Lung (tissue), 11 donors: ENCODE measurements at regions not wholly inside any gene's neighbourhood (a gene's known extent, or its start where the extent isn't known, plus 50 kb on each side); places are given as distances from the start of the nearest gene placed in this dataset.

Source experiments
- ATAC-seq: fragments of 200-7000 bp; cut with Tn5 transposase; one replicate; pipeline ENCODE4 v1.9.1; 2020; ENCODE audit warnings: moderate number of reproducible peaks; ENCODE audit not compliant: insufficient read depth, low FRiP score
- DNase-seq, 3 donors: peaks; one replicate each; pipeline ENCODE4 v3.0.0-alpha.2; 2013 to 2017
- H3K27ac ChIP-seq, 2 donors: one replicate each; pipeline ENCODE4 v1.5.1; 2013; ENCODE audit warnings: mild to moderate bottlenecking in 2 of 2, moderate library complexity in 2 of 2, control low read depth in 1 of 2, inconsistent platforms in 1 of 2, low read depth in 1 of 2, low read length in 1 of 2
- H3K27me3 ChIP-seq, 3 donors: one replicate each; pipeline ENCODE4 v1.5.1; 2013; ENCODE audit warnings: low read length in 2 of 3; ENCODE audit not compliant: control insufficient read depth in 3 of 3, insufficient read depth in 3 of 3
- H3K36me3 ChIP-seq, 4 donors: one replicate each; pipeline ENCODE4 v1.5.1; 2013; ENCODE audit warnings: low read length in 4 of 4, mild to moderate bottlenecking in 1 of 4, moderate library complexity in 1 of 4; ENCODE audit not compliant: control insufficient read depth in 4 of 4, insufficient read depth in 4 of 4
- H3K4me1 ChIP-seq, 5 donors: one replicate each; pipeline ENCODE4 v1.5.1; 2013; ENCODE audit warnings: low read length in 5 of 5, mild to moderate bottlenecking in 2 of 5, moderate library complexity in 1 of 5; ENCODE audit not compliant: control insufficient read depth in 5 of 5, insufficient read depth in 5 of 5
- H3K4me3 ChIP-seq: one replicate; pipeline ENCODE4 v1.5.1; 2013; ENCODE audit warnings: mild to moderate bottlenecking, control low read depth, moderate library complexity
- H3K9ac ChIP-seq, 2 donors: one replicate each; pipeline ENCODE4 v1.5.1; 2013; ENCODE audit warnings: low read length in 2 of 2, control low read depth in 1 of 2; ENCODE audit not compliant: insufficient read depth in 1 of 2
- H3K9me3 ChIP-seq, 4 donors: one replicate each; pipeline ENCODE4 v1.5.1; 2013; ENCODE audit warnings: low read length in 3 of 4, mild to moderate bottlenecking in 1 of 4, moderate library complexity in 1 of 4; ENCODE audit not compliant: control insufficient read depth in 4 of 4, insufficient read depth in 3 of 4
- TF ChIP-seq, protein P1 (sequence below): IDR thresholded peaks from 2 replicates; pipeline ENCODE4 v1.5.1; 2012; ENCODE audit warnings: mild to moderate bottlenecking; ENCODE audit errors: control extremely low read depth, extremely low read depth
- donor health status: control.
- donor health status: control.
- donor health status: Bipolar disorder and iron deficiency.
- donor health status: healthy.
- donor health status: DM: yes; HTN: yes; CAD: no.

DNA sequence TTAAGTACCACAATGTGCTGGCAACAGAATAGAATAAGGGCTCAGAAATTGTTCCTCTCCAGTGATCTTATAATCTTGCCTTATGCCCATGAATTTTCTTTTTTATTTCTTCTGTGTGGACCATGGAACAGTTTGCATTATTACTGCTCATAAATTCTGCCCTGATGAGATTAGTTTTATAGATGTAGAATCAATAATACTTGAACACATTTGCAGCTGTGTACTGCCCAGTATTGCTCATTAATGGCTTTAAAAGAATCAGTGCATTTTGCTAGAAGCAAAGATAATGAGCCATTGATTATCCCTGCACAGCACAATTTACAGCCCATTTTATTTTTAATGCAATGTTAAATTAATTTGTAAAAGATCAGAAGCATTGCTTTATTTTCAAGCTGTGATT is 172.3 kb upstream of the STXBP6 start:
- Histone ChIP-seq H3K4me3 (no peak overlapping the region), H3K27me3 (no peaks in the 10 kb centered on the region), H3K27ac (no peak overlapping the region), H3K9me3 (no peaks in the 10 kb centered on the region), H3K9ac (no peak overlapping the region), H3K4me1 (no peaks in the 10 kb centered on the region), H3K36me3 (no peaks in the 10 kb centered on the region)
- TF ChIP-seq, protein P1, sequence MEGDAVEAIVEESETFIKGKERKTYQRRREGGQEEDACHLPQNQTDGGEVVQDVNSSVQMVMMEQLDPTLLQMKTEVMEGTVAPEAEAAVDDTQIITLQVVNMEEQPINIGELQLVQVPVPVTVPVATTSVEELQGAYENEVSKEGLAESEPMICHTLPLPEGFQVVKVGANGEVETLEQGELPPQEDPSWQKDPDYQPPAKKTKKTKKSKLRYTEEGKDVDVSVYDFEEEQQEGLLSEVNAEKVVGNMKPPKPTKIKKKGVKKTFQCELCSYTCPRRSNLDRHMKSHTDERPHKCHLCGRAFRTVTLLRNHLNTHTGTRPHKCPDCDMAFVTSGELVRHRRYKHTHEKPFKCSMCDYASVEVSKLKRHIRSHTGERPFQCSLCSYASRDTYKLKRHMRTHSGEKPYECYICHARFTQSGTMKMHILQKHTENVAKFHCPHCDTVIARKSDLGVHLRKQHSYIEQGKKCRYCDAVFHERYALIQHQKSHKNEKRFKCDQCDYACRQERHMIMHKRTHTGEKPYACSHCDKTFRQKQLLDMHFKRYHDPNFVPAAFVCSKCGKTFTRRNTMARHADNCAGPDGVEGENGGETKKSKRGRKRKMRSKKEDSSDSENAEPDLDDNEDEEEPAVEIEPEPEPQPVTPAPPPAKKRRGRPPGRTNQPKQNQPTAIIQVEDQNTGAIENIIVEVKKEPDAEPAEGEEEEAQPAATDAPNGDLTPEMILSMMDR, result no peak
- no peak for DNase-seq
- no peak for ATAC-seq

DNA sequence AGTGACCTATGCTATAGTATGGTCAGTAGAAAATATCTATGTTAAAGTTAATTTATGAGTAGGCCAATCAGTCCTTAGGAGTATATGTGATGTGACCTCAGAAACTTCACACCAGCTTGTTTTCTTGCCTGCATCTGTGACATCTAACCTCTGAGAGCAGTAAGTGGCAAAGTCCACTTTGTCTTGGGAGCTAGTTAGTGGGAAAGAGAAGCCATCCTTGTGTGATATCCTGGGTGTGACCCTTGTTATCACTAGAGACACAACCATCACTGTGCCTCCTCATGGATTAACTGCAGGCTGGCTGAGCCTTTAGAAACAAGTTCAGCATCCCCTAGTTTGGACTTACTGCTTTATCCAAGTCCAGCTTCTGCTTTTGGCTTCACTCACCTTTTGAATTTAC is 170.6 kb upstream of the STXBP6 start:
- H3K27ac ChIP-seq, result no peak overlapping the region
- H3K27me3 ChIP-seq, result no peaks in the 10 kb centered on the region
- TF ChIP-seq, protein P1, result no peak

GRCh38 chr14:25215607-25216006 is 165.7 kb upstream of the STXBP6 start:
- ATAC-seq (no peak), DNase-seq (no peak)
- Histone ChIP-seq H3K4me3 (no peak overlapping the region), H3K27me3 (no peaks in the 10 kb centered on the region), H3K9me3 (no peaks in the 10 kb centered on the region), H3K27ac (no peak overlapping the region), H3K9ac (no peak overlapping the region), H3K4me1 (no peaks in the 10 kb centered on the region), H3K36me3 (no peaks in the 10 kb centered on the region)
- TF ChIP-seq, protein P1, result no peak

More for the DNA sequence above, 170.6 kb upstream of the STXBP6 start:
- no peak overlapping the region for H3K4me3 ChIP-seq
- H3K4me1 ChIP-seq, result no peaks in the 10 kb centered on the region
- no peak for DNase-seq
- ATAC-seq, result no peak
- H3K36me3 ChIP-seq, result no peaks in the 10 kb centered on the region
- H3K9ac ChIP-seq, result no peak overlapping the region
- no peaks in the 10 kb centered on the region for H3K9me3 ChIP-seq

DNA sequence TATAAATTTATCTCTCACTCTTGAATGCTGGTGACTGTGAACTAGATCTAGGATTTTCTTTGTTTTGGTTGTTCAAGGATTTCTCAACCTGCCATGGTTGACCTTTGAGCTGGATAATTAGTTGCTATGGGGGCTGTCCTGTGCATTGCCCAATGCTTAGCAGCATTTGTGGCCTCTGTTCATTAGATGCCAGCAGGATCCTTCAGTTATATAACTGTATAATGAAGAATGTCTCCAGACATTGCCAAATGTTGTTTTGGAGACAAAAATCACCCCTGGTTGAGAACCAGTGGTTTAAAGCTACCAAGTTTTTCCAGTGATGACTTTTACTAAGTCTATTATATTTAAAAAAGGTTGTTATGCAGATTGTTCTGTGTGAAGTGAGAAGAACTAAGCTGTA is 147.9 kb upstream of the STXBP6 start:
- DNase-seq (no peak), ATAC-seq (no peak)
- Histone ChIP-seq H3K27me3 (no peaks in the 10 kb centered on the region), H3K9ac (no peak overlapping the region), H3K9me3 (no peaks in the 10 kb centered on the region), H3K4me1 (no peaks in the 10 kb centered on the region), H3K27ac (no peak overlapping the region), H3K36me3 (no peaks in the 10 kb centered on the region), H3K4me3 (no peak overlapping the region)
- TF ChIP-seq, protein P1, result no peak
